T-helper 2 cell treated with Interferon-gamma antibody and Interleukin-4, amounts not matched to agents 5 μg/mL and 100 μg/mL, for 36 hours (primary cell): ENCODE measurements at regions not wholly inside any gene's neighbourhood (a gene's known extent, or its start where the extent isn't known, plus 50 kb on each side); places are given as distances from the start of the nearest gene placed in this dataset.

Experiments used
- DNase-seq: peaks from one replicate; pipeline ENCODE4 v3.0.0; 2021; ENCODE audit warnings: low spot score
- H3K27ac Mint-ChIP-seq: one replicate; pipeline ENCODE4 v1.8.0; 2021; ENCODE audit warnings: mild to moderate bottlenecking, mixed read lengths
- H3K27me3 Mint-ChIP-seq: one replicate; pipeline ENCODE4 v1.8.0; 2021; ENCODE audit warnings: low read depth, mixed read lengths
- H3K36me3 Mint-ChIP-seq: one replicate; pipeline ENCODE4 v1.8.0; 2021; ENCODE audit warnings: low read depth, mixed read lengths
- H3K4me1 Mint-ChIP-seq: one replicate; pipeline ENCODE4 v1.8.0; 2021; ENCODE audit warnings: low read depth, mixed read lengths
- H3K4me3 Mint-ChIP-seq: one replicate; pipeline ENCODE4 v1.8.0; 2022; ENCODE audit warnings: mild to moderate bottlenecking, moderate library complexity, mixed read lengths
- H3K9me3 Mint-ChIP-seq: one replicate; pipeline ENCODE4 v1.8.0; 2021; ENCODE audit warnings: mixed read lengths

GRCh38 chr4:128519163-128519830 is 231.7 kb upstream of the PGRMC2 start:
- Mint-ChIP-seq H3K4me3 (no peak overlapping the region), H3K4me1 (peaks cover 8% of the 10 kb centered on the region), H3K27me3 (no peaks in the 10 kb centered on the region), H3K36me3 (peaks cover 3% of the 10 kb centered on the region), H3K9me3 (peaks cover 5% of the 10 kb centered on the region), H3K27ac (no peak overlapping the region)
- DNase-seq = no peak

GRCh38 chr4:128517739-128518510 is 230.3 kb upstream of the PGRMC2 start:
- Mint-ChIP-seq H3K9me3 (peaks cover 5% of the 10 kb centered on the region), H3K27me3 (no peaks in the 10 kb centered on the region)
- DNase-seq = peak; percentile 16

GRCh38 chr4:128517096-128517738 is 229.6 kb upstream of the PGRMC2 start:
- no peaks in the 10 kb centered on the region for H3K27me3 Mint-ChIP-seq
- H3K4me3 Mint-ChIP-seq = no peak overlapping the region
- H3K4me1 Mint-ChIP-seq = peaks cover 23% of the 10 kb centered on the region
- peaks cover 11% of the 10 kb centered on the region for H3K36me3 Mint-ChIP-seq
- H3K27ac Mint-ChIP-seq = no peak overlapping the region
- no peak for DNase-seq
- H3K9me3 Mint-ChIP-seq = peaks cover 5% of the 10 kb centered on the region

More at GRCh38 chr4:128517739-128518510, 230.3 kb upstream of the PGRMC2 start:
- H3K4me1 Mint-ChIP-seq = peaks cover 20% of the 10 kb centered on the region
- peaks cover 8% of the 10 kb centered on the region for H3K36me3 Mint-ChIP-seq
- H3K27ac Mint-ChIP-seq = no peak overlapping the region
- no peak overlapping the region for H3K4me3 Mint-ChIP-seq

- Mint-ChIP-seq H3K27ac (no peak overlapping the region), H3K27me3 (no peaks in the 10 kb centered on the region), H3K4me3 (no peak overlapping the region), H3K4me1 (peaks cover 23% of the 10 kb centered on the region), H3K9me3 (peaks cover 5% of the 10 kb centered on the region), H3K36me3 (peaks cover 11% of the 10 kb centered on the region)
- no peak for DNase-seq
Measured at GRCh38 chr4:128516301-128516969, 228.8 kb upstream of the PGRMC2 start.

GRCh38 chr4:128513664-128514484 is 226.3 kb upstream of the PGRMC2 start:
- no peak for DNase-seq
- Mint-ChIP-seq H3K36me3 (peaks cover 11% of the 10 kb centered on the region), H3K4me1 (peaks cover 23% of the 10 kb centered on the region), H3K27ac (peak overlapping the region; percentile 53), H3K4me3 (peak overlapping the region; percentile 67), H3K27me3 (peaks cover 1% of the 10 kb centered on the region), H3K9me3 (peaks cover 5% of the 10 kb centered on the region)

GRCh38 chr4:128512767-128513322 is 225.2 kb upstream of the PGRMC2 start:
- Mint-ChIP-seq H3K4me1 (peaks cover 23% of the 10 kb centered on the region), H3K27ac (no peak overlapping the region), H3K27me3 (peaks cover 3% of the 10 kb centered on the region), H3K36me3 (peaks cover 11% of the 10 kb centered on the region), H3K4me3 (no peak overlapping the region), H3K9me3 (peaks cover 5% of the 10 kb centered on the region)
- DNase-seq = no peak

- peaks cover 21% of the 10 kb centered on the region for H3K4me1 Mint-ChIP-seq
- H3K9me3 Mint-ChIP-seq = peaks cover 5% of the 10 kb centered on the region
- peaks cover 3% of the 10 kb centered on the region for H3K27me3 Mint-ChIP-seq
- DNase-seq = no peak
- no peak overlapping the region for H3K27ac Mint-ChIP-seq
- no peak overlapping the region for H3K4me3 Mint-ChIP-seq
- peaks cover 11% of the 10 kb centered on the region for H3K36me3 Mint-ChIP-seq
Measured at GRCh38 chr4:128512161-128512560, 224.5 kb upstream of the PGRMC2 start.

GRCh38 chr4:128510850-128511249 is 223.2 kb upstream of the PGRMC2 start:
- peaks cover 3% of the 10 kb centered on the region for H3K27me3 Mint-ChIP-seq
- H3K9me3 Mint-ChIP-seq = peaks cover 5% of the 10 kb centered on the region
- H3K27ac Mint-ChIP-seq = no peak overlapping the region
- no peak for DNase-seq
- H3K4me3 Mint-ChIP-seq = no peak overlapping the region
- peaks cover 11% of the 10 kb centered on the region for H3K36me3 Mint-ChIP-seq
- H3K4me1 Mint-ChIP-seq = peaks cover 19% of the 10 kb centered on the region

- no peak overlapping the region for H3K27ac Mint-ChIP-seq
- H3K27me3 Mint-ChIP-seq = peaks cover 3% of the 10 kb centered on the region
- no peak for DNase-seq
- H3K9me3 Mint-ChIP-seq = no peaks in the 10 kb centered on the region
- H3K36me3 Mint-ChIP-seq = no peaks in the 10 kb centered on the region
- H3K4me1 Mint-ChIP-seq = no peaks in the 10 kb centered on the region
- no peak overlapping the region for H3K4me3 Mint-ChIP-seq
Measured at GRCh38 chr4:128502818-128503527, 215.4 kb upstream of the PGRMC2 start.

- Mint-ChIP-seq H3K27me3 (peaks cover 3% of the 10 kb centered on the region), H3K36me3 (no peaks in the 10 kb centered on the region), H3K4me1 (no peaks in the 10 kb centered on the region), H3K9me3 (peaks cover 2% of the 10 kb centered on the region), H3K27ac (no peak overlapping the region), H3K4me3 (no peak overlapping the region)
- no peak for DNase-seq
Measured at GRCh38 chr4:128501239-128501638, 213.6 kb upstream of the PGRMC2 start.

- Mint-ChIP-seq H3K36me3 (no peaks in the 10 kb centered on the region), H3K27me3 (no peaks in the 10 kb centered on the region), H3K4me1 (peaks cover 3% of the 10 kb centered on the region), H3K9me3 (no peaks in the 10 kb centered on the region), H3K4me3 (no peak overlapping the region), H3K27ac (no peak overlapping the region)
- no peak for DNase-seq
Measured at GRCh38 chr4:128488055-128488705, 200.6 kb upstream of the PGRMC2 start.

GRCh38 chr4:128484896-128485295 is 197.3 kb upstream of the PGRMC2 start:
- H3K27ac Mint-ChIP-seq = no peak overlapping the region
- H3K36me3 Mint-ChIP-seq = no peaks in the 10 kb centered on the region
- no peak overlapping the region for H3K4me3 Mint-ChIP-seq
- H3K4me1 Mint-ChIP-seq = peaks cover 3% of the 10 kb centered on the region
- H3K9me3 Mint-ChIP-seq = no peaks in the 10 kb centered on the region
- no peaks in the 10 kb centered on the region for H3K27me3 Mint-ChIP-seq
- DNase-seq = no peak
